ENCODE measurements at regions not wholly inside any gene's neighbourhood (a gene's known extent, or its start where the extent isn't known, plus 50 kb on each side); places are given as distances from the start of the nearest gene placed in this dataset.

GRCh38 chr2:187118331-187119099 lies 269.5 kb upstream of the ZSWIM2 start:
- Histone ChIP-seq H3K4me3 (ENCODE audit: control insufficient read depth in 1 of 2, extremely low read depth in 1 of 2, low read length in 1 of 2) (no peak overlapping the region), H3K27ac (ENCODE audit: low read length) (no peak overlapping the region), H3K9me3 (no peaks in the 10 kb centered on the region), H3K27me3 (replicated peaks in 1 of 2; ENCODE audit: control insufficient read depth in 2 of 2, extremely low read depth in 1 of 2, insufficient read depth in 2 of 2, low read length in 1 of 2) (no peaks in the 10 kb centered on the region), H3K4me1 (ENCODE audit: control insufficient read depth in 1 of 2, extremely low read depth in 1 of 2, insufficient read depth in 2 of 2, low read length in 2 of 2) (no peaks in the 10 kb centered on the region), H3K36me3 (ENCODE audit: control insufficient read depth in 2 of 2, extremely low read depth in 1 of 2, insufficient read depth in 1 of 2, low read length in 1 of 2) (no peaks in the 10 kb centered on the region)
- Mint-ChIP-seq H3K27me3 (no peaks in the 10 kb centered on the region), H3K4me1 (no peaks in the 10 kb centered on the region), H3K36me3 (no peaks in the 10 kb centered on the region), H3K9me3 (peaks cover 0 to 8% (median 7%) of the 10 kb centered on the region in 3 donors), H3K4me3 (no peak overlapping the region), H3K27ac (no peak overlapping the region)
- CTCF ChIA-PET = no interaction called here
- POLR2A ChIA-PET = no interaction called here
- ATAC-seq (replicated peaks in 1 of 4) (no peak), DNase-seq (no peak)
- 62% methylated on average over 6 of the region's 10 CpGs for WGBS (ENCODE audit: insufficient coverage)

DNA sequence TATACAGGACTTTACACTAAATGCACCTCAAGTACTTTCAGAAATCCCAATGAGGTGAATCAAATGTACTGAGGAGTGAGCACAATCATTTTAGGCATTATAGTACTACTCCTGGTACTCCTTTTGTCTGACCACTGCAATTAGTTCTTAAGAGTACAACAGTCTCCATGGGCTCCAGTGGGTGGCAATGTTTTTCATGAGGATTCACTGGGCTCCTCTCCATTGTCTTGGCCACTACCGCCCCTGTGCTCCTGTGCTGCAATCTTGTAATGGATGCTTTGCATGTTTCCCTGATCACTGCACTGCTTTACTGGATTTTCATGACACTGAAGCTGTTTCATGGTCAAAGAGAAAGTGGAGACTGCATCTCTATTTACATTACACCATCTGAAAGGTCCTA lies 268.5 kb upstream of the ZSWIM2 start:
- H3K4me3 Mint-ChIP-seq = no peak overlapping the region
- no peaks in the 10 kb centered on the region for H3K36me3 Mint-ChIP-seq
- Histone ChIP-seq H3K4me3 (ENCODE audit: control insufficient read depth in 1 of 2, extremely low read depth in 1 of 2, low read length in 1 of 2) (no peak overlapping the region), H3K4me1 (ENCODE audit: control insufficient read depth in 1 of 2, extremely low read depth in 1 of 2, insufficient read depth in 2 of 2, low read length in 2 of 2) (no peaks in the 10 kb centered on the region), H3K27me3 (replicated peaks in 1 of 2; ENCODE audit: control insufficient read depth in 2 of 2, extremely low read depth in 1 of 2, insufficient read depth in 2 of 2, low read length in 1 of 2) (no peaks in the 10 kb centered on the region), H3K27ac (ENCODE audit: low read length) (no peak overlapping the region), H3K36me3 (ENCODE audit: control insufficient read depth in 2 of 2, extremely low read depth in 1 of 2, insufficient read depth in 1 of 2, low read length in 1 of 2) (no peaks in the 10 kb centered on the region), H3K9me3 (no peaks in the 10 kb centered on the region)
- ChIA-PET POLR2A (no interaction called here), CTCF (no interaction called here)
- peaks cover 0 to 8% (median 7%) of the 10 kb centered on the region in 3 donors for H3K9me3 Mint-ChIP-seq
- DNase-seq (no peak), ATAC-seq (replicated peaks in 1 of 4) (no peak)
- H3K27me3 Mint-ChIP-seq = no peaks in the 10 kb centered on the region
- no peak overlapping the region for H3K27ac Mint-ChIP-seq
- H3K4me1 Mint-ChIP-seq = no peaks in the 10 kb centered on the region
- WGBS (ENCODE audit: insufficient coverage) = 100% methylated on average over 1 of the region's 1 CpG

- WGBS (ENCODE audit: insufficient coverage) = no CpG with 5 or more reads among the region's 1 CpG
- H3K27ac ChIP-seq (ENCODE audit: low read length) = no peak overlapping the region
- H3K9me3 ChIP-seq = no peaks in the 10 kb centered on the region
- H3K36me3 ChIP-seq (ENCODE audit: control insufficient read depth in 2 of 2, extremely low read depth in 1 of 2, insufficient read depth in 1 of 2, low read length in 1 of 2) = no peaks in the 10 kb centered on the region
- no peaks in the 10 kb centered on the region for H3K27me3 Mint-ChIP-seq
- no peaks in the 10 kb centered on the region for H3K36me3 Mint-ChIP-seq
- no peak for DNase-seq
- peaks cover 4 to 8% (median 7%) of the 10 kb centered on the region in 3 donors for H3K9me3 Mint-ChIP-seq
- H3K4me3 ChIP-seq (ENCODE audit: control insufficient read depth in 1 of 2, extremely low read depth in 1 of 2, low read length in 1 of 2) = no peak overlapping the region
- ChIA-PET CTCF (no interaction called here), POLR2A (no interaction called here)
- H3K4me1 Mint-ChIP-seq = no peaks in the 10 kb centered on the region
- no peaks in the 10 kb centered on the region for H3K27me3 ChIP-seq (replicated peaks in 1 of 2; ENCODE audit: control insufficient read depth in 2 of 2, extremely low read depth in 1 of 2, insufficient read depth in 2 of 2, low read length in 1 of 2)
- H3K27ac Mint-ChIP-seq = no peak overlapping the region
- no peaks in the 10 kb centered on the region for H3K4me1 ChIP-seq (ENCODE audit: control insufficient read depth in 1 of 2, extremely low read depth in 1 of 2, insufficient read depth in 2 of 2, low read length in 2 of 2)
- no peak for ATAC-seq (replicated peaks in 1 of 4)
- no peak overlapping the region for H3K4me3 Mint-ChIP-seq
These were observed 266.7 kb upstream of the ZSWIM2 start for GRCh38 chr2:187115627-187116026.

DNA sequence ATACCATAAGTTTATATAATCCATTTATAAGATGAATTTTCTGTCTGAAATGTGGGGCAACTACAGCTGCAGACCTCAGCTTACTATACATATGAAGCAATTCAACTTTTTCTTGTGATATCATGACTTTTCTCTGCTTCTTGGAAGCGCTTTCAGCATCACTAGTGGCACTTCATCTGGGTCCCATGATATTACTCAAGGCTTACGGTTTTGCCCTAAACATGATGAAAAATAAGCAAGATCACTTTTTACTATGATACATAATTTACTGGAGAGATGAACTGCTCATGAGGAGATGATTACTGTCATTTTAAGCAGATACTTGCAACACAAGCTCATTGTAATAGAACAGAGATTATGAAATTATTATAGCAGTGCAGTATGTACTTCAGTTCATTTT lies 258.0 kb upstream of the ZSWIM2 start:
- Histone ChIP-seq H3K4me3 (ENCODE audit: control insufficient read depth in 1 of 2, extremely low read depth in 1 of 2, low read length in 1 of 2) (no peak overlapping the region), H3K9me3 (no peaks in the 10 kb centered on the region), H3K36me3 (ENCODE audit: control insufficient read depth in 2 of 2, extremely low read depth in 1 of 2, insufficient read depth in 1 of 2, low read length in 1 of 2) (no peaks in the 10 kb centered on the region), H3K27me3 (replicated peaks in 1 of 2; ENCODE audit: control insufficient read depth in 2 of 2, extremely low read depth in 1 of 2, insufficient read depth in 2 of 2, low read length in 1 of 2) (no peaks in the 10 kb centered on the region), H3K4me1 (ENCODE audit: control insufficient read depth in 1 of 2, extremely low read depth in 1 of 2, insufficient read depth in 2 of 2, low read length in 2 of 2) (no peaks in the 10 kb centered on the region), H3K27ac (ENCODE audit: low read length) (no peak overlapping the region)
- Mint-ChIP-seq H3K9me3 (peaks cover 0 to 8% (median 0%) of the 10 kb centered on the region in 3 donors), H3K4me1 (no peaks in the 10 kb centered on the region), H3K36me3 (no peaks in the 10 kb centered on the region), H3K27me3 (no peaks in the 10 kb centered on the region), H3K27ac (no peak overlapping the region), H3K4me3 (no peak overlapping the region)
- no peak for ATAC-seq (replicated peaks in 1 of 4)
- DNase-seq = no peak
- 75% methylated on average over 1 of the region's 2 CpGs for WGBS (ENCODE audit: insufficient coverage)
- POLR2A ChIA-PET = no interaction called here
- CTCF ChIA-PET = no interaction called here

DNA sequence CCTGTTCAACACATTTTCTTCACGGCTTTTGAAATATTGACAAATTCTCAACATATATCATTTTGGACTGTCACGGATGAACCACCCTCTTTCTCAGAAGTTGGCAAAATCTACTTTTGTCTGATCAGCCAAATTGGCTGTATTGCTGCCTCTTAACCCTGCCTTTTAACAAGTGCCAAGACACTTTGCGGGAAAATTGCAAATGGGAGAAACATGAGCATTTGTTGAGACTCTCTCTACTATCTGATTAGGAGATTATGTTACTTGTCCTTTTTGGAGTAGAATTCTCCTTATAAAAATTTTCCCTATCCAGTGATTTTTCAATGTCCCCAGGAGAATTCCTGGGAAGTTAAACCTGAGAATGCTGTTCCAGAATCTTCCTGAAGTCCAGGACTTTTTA lies 256.2 kb upstream of the ZSWIM2 start:
- no peak for ATAC-seq (replicated peaks in 1 of 4)
- H3K36me3 Mint-ChIP-seq = no peaks in the 10 kb centered on the region
- 92% methylated on average over 2 of the region's 3 CpGs for WGBS (ENCODE audit: insufficient coverage)
- Histone ChIP-seq H3K27ac (ENCODE audit: low read length) (no peak overlapping the region), H3K4me1 (ENCODE audit: control insufficient read depth in 1 of 2, extremely low read depth in 1 of 2, insufficient read depth in 2 of 2, low read length in 2 of 2) (no peaks in the 10 kb centered on the region), H3K27me3 (replicated peaks in 1 of 2; ENCODE audit: control insufficient read depth in 2 of 2, extremely low read depth in 1 of 2, insufficient read depth in 2 of 2, low read length in 1 of 2) (no peaks in the 10 kb centered on the region), H3K4me3 (ENCODE audit: control insufficient read depth in 1 of 2, extremely low read depth in 1 of 2, low read length in 1 of 2) (no peak overlapping the region), H3K36me3 (ENCODE audit: control insufficient read depth in 2 of 2, extremely low read depth in 1 of 2, insufficient read depth in 1 of 2, low read length in 1 of 2) (no peaks in the 10 kb centered on the region), H3K9me3 (no peaks in the 10 kb centered on the region)
- H3K9me3 Mint-ChIP-seq = no peaks in the 10 kb centered on the region
- no peak overlapping the region for H3K27ac Mint-ChIP-seq
- no peak for DNase-seq
- no peak overlapping the region for H3K4me3 Mint-ChIP-seq
- no peaks in the 10 kb centered on the region for H3K4me1 Mint-ChIP-seq
- no peaks in the 10 kb centered on the region for H3K27me3 Mint-ChIP-seq
- POLR2A ChIA-PET = no interaction called here
- CTCF ChIA-PET = no interaction called here

GRCh38 chr2:187102381-187102780 lies 253.4 kb upstream of the ZSWIM2 start:
- ATAC-seq (replicated peaks in 1 of 4) (no peak), DNase-seq (no peak)
- POLR2A ChIA-PET = no interaction called here
- Histone ChIP-seq H3K4me3 (ENCODE audit: control insufficient read depth in 1 of 2, extremely low read depth in 1 of 2, low read length in 1 of 2) (no peak overlapping the region), H3K4me1 (ENCODE audit: control insufficient read depth in 1 of 2, extremely low read depth in 1 of 2, insufficient read depth in 2 of 2, low read length in 2 of 2) (no peaks in the 10 kb centered on the region), H3K9me3 (no peaks in the 10 kb centered on the region), H3K27me3 (replicated peaks in 1 of 2; ENCODE audit: control insufficient read depth in 2 of 2, extremely low read depth in 1 of 2, insufficient read depth in 2 of 2, low read length in 1 of 2) (no peaks in the 10 kb centered on the region), H3K36me3 (ENCODE audit: control insufficient read depth in 2 of 2, extremely low read depth in 1 of 2, insufficient read depth in 1 of 2, low read length in 1 of 2) (no peaks in the 10 kb centered on the region), H3K27ac (ENCODE audit: low read length) (no peak overlapping the region)
- CTCF ChIA-PET = no interaction called here
- Mint-ChIP-seq H3K4me1 (no peaks in the 10 kb centered on the region), H3K4me3 (no peak overlapping the region), H3K36me3 (no peaks in the 10 kb centered on the region), H3K9me3 (peaks cover 0 to 3% (median 0%) of the 10 kb centered on the region in 3 donors), H3K27ac (no peak overlapping the region), H3K27me3 (no peaks in the 10 kb centered on the region)

DNA sequence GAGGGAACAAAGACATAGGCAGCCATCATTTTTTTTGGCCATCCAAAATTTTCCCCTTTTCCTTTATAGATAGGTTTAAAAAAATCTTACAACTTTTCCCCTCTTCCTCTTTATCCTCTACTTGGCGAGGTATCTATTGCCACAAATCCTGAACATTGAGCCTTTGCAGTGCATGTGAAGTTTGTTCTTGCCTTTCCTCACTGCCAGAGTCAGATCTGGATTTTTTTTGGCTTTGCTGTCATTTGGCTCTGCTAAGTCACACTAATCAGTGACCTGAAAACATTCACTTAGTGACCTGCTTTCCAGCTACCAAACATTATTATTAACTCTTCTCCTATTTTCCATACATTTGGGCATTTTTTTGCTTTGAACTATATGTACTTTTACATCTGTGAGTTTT lies 249.2 kb upstream of the ZSWIM2 start:
- Histone ChIP-seq H3K4me3 (ENCODE audit: control insufficient read depth in 1 of 2, extremely low read depth in 1 of 2, low read length in 1 of 2) (no peak overlapping the region), H3K4me1 (ENCODE audit: control insufficient read depth in 1 of 2, extremely low read depth in 1 of 2, insufficient read depth in 2 of 2, low read length in 2 of 2) (no peaks in the 10 kb centered on the region), H3K27me3 (replicated peaks in 1 of 2; ENCODE audit: control insufficient read depth in 2 of 2, extremely low read depth in 1 of 2, insufficient read depth in 2 of 2, low read length in 1 of 2) (no peaks in the 10 kb centered on the region), H3K27ac (ENCODE audit: low read length) (no peak overlapping the region), H3K36me3 (ENCODE audit: control insufficient read depth in 2 of 2, extremely low read depth in 1 of 2, insufficient read depth in 1 of 2, low read length in 1 of 2) (no peaks in the 10 kb centered on the region), H3K9me3 (no peaks in the 10 kb centered on the region)
- Mint-ChIP-seq H3K9me3 (peaks cover 0 to 6% (median 0%) of the 10 kb centered on the region in 3 donors), H3K27ac (no peak overlapping the region), H3K36me3 (no peaks in the 10 kb centered on the region), H3K27me3 (no peaks in the 10 kb centered on the region), H3K4me3 (no peak overlapping the region), H3K4me1 (no peaks in the 10 kb centered on the region)
- DNase-seq (no peak), ATAC-seq (replicated peaks in 1 of 4) (no peak)
- ChIA-PET POLR2A (no interaction called here), CTCF (no interaction called here)
- 60% methylated on average over 1 of the region's 1 CpG for WGBS (ENCODE audit: insufficient coverage)
